ENCODE measurements at regions not wholly inside any gene's neighbourhood (a gene's known extent, or its start where the extent isn't known, plus 50 kb on each side); places are given as distances from the start of the nearest gene placed in this dataset.

DNA sequence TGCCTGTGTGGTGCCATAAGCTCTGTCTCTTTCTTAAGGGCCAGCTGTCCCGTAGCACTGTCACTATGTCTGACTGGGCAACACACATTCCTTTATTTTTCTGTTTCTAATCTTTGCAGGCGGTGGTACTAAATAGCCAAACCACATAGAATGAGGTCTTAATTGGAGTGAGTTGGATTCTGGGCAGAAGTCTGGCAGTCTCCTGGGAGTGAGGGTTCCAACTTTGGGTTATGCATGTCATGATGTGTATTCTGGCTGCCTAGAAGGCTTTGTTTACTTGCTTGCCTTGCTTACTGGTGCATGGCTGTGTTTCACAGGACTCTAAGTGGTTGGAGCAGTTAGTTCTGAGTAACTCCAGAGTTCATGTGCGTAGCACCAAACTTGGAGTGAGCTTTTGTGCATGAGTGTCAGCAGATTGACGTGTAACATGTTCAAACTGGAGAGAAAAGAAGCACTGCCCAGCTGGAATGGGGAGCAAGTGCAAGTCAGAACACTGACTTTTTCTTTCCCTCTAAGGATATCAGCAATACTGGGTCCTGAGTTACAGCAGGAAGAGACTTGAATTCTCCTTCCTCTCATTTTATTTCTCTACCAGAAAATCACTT is 185.8 kb downstream of the PCSK1 start:
- DNase-seq (no peak), ATAC-seq (ENCODE audit: low read depth) (no peak)
- Mint-ChIP-seq H3K4me1 (no peaks in the 10 kb centered on the region), H3K27ac (no peak overlapping the region), H3K27me3 (peaks cover 17% of the 10 kb centered on the region), H3K9me3 (peaks cover 2% of the 10 kb centered on the region), H3K4me3 (no peak overlapping the region), H3K36me3 (ENCODE audit: low read depth) (no peaks in the 10 kb centered on the region)
- ChIA-PET POLR2A (no interaction called here), CTCF (no interaction called here)
- TF ChIP-seq, protein P1, sequence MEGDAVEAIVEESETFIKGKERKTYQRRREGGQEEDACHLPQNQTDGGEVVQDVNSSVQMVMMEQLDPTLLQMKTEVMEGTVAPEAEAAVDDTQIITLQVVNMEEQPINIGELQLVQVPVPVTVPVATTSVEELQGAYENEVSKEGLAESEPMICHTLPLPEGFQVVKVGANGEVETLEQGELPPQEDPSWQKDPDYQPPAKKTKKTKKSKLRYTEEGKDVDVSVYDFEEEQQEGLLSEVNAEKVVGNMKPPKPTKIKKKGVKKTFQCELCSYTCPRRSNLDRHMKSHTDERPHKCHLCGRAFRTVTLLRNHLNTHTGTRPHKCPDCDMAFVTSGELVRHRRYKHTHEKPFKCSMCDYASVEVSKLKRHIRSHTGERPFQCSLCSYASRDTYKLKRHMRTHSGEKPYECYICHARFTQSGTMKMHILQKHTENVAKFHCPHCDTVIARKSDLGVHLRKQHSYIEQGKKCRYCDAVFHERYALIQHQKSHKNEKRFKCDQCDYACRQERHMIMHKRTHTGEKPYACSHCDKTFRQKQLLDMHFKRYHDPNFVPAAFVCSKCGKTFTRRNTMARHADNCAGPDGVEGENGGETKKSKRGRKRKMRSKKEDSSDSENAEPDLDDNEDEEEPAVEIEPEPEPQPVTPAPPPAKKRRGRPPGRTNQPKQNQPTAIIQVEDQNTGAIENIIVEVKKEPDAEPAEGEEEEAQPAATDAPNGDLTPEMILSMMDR (IDR thresholded peaks at IDR 0.05), result no peak
- intact Hi-C loops (cut with micrococcal nuclease), result no loop called here

DNA sequence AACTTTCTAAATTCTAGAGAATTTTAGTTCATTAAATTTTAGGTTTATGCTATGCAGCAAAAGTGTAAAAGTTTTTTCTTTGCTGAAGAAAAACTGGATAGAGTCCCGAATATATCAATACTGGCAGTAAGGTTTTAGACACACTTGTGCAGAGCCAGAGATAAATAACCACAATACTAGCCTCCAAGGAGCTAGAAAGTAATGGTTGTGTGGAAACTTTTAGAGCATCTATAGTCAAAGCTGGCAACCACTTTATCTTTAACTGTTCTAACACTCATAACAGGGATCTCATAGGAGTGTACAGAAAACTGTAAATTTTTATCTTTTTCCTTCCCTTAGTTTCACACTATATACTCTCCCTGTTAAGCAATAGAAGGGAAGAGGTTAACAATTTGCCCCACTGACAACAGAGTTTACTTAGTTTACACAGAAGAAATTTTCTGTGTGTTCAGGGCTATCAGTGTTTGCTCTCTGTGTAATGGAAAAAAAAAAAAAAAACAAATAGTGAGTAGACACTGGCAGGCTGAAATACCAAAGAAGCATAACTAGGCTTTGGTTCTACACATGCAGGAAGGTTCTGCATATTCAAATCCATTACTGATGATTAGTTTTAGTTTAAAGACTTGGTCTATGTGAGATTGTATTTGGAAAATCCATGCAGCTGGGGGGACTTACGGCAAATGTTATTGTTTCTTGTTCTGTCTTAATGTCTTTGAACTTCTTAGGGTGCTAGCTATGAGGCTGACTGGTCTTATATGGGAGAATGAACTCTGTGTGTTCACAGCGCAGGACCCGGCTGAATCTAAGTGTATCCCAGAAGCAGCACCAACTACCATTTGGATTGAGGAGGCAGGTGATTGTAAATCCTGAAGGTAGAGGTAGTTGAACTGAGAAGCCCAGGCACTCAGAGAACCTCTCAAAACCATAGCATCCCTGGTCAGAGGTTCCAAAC is 187.6 kb downstream of the PCSK1 start:
- Mint-ChIP-seq H3K4me3 (no peak overlapping the region), H3K9me3 (peaks cover 2% of the 10 kb centered on the region), H3K27ac (no peak overlapping the region), H3K36me3 (ENCODE audit: low read depth) (no peaks in the 10 kb centered on the region), H3K4me1 (no peaks in the 10 kb centered on the region), H3K27me3 (peaks cover 14% of the 10 kb centered on the region)
- DNase-seq (no peak), ATAC-seq (ENCODE audit: low read depth) (no peak)
- TF ChIP-seq, protein P1 (IDR thresholded peaks at IDR 0.05), result no peak
- CTCF ChIA-PET, result no interaction called here
- POLR2A ChIA-PET, result no interaction called here
- intact Hi-C loops (cut with micrococcal nuclease), result no loop called here

DNA sequence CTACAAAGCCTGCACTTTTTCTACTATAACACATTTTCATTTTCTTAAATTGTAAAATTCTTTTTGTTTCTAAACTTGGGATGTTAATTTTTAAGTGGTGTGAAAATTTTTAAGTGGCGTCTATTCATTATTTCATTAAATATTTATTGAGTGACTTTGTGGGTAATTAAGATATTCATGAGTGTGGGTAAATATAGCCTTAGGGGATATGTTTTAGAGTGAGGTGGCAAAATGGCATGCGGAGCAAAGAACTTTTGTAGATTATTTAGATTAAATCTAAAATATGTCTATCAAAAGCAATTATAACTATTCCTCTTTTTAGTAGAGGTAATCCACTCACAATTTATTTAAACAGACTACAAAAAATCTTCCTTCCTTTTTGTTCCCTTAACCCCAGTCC is 188.4 kb downstream of the PCSK1 start:
- peaks cover 14% of the 10 kb centered on the region for H3K27me3 Mint-ChIP-seq
- POLR2A ChIA-PET, result no interaction called here
- ATAC-seq (ENCODE audit: low read depth) (no peak), DNase-seq (no peak)
- no peak overlapping the region for H3K4me3 Mint-ChIP-seq
- TF ChIP-seq, protein P1 (IDR thresholded peaks at IDR 0.05), result no peak
- H3K36me3 Mint-ChIP-seq (ENCODE audit: low read depth), result no peaks in the 10 kb centered on the region
- H3K27ac Mint-ChIP-seq, result no peak overlapping the region
- CTCF ChIA-PET, result no interaction called here
- H3K4me1 Mint-ChIP-seq, result no peaks in the 10 kb centered on the region
- peaks cover 2% of the 10 kb centered on the region for H3K9me3 Mint-ChIP-seq
- intact Hi-C loops (cut with micrococcal nuclease), result no loop called here

DNA sequence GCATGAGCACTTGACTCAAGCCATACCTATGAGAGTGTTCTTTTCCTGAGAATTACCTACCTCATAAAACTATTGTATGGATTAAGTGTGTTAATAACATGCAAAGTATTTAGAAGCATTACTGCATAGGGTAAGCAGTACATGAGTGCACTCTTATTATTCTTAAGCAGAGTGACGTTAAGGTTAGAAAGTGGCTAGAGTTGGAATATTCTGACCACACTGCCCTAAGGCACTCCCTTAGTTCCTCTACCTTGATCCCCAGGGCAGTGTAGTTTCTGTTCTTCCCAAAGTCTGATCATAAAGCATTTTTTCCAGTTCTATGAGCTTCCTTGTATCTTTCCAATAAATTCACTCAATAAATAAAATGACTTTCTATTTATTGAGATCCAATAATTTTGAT is 189.2 kb downstream of the PCSK1 start:
- peaks cover 2% of the 10 kb centered on the region for H3K9me3 Mint-ChIP-seq
- TF ChIP-seq, protein P1 (IDR thresholded peaks at IDR 0.05), result no peak
- ChIA-PET CTCF (no interaction called here), POLR2A (no interaction called here)
- intact Hi-C loops (cut with micrococcal nuclease), result no loop called here
- no peak overlapping the region for H3K4me3 Mint-ChIP-seq
- no peaks in the 10 kb centered on the region for H3K36me3 Mint-ChIP-seq (ENCODE audit: low read depth)
- DNase-seq, result no peak
- H3K4me1 Mint-ChIP-seq, result no peaks in the 10 kb centered on the region
- no peak overlapping the region for H3K27ac Mint-ChIP-seq
- no peak for ATAC-seq (ENCODE audit: low read depth)
- peaks cover 14% of the 10 kb centered on the region for H3K27me3 Mint-ChIP-seq

DNA sequence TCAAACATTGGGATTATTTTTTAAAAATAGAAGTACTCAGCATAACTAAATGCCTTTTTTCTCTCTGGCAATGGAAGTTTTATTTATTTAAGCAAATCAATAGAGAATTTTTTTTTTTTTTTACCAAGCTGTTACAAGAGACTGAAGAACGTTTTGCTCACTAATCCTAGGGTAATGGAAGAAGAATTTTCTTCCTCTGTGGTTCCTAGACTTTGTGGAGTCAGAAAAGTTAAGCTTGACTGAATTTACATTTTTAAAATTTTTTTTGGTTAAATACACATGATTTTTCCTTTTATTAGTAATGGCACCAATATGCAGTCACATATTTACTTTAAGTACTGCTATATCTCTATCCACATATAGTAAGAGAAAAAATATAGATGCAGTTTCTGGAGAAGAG is 189.8 kb downstream of the PCSK1 start:
- intact Hi-C loops (cut with micrococcal nuclease), result no loop called here
- no peaks in the 10 kb centered on the region for H3K36me3 Mint-ChIP-seq (ENCODE audit: low read depth)
- DNase-seq (no peak), ATAC-seq (ENCODE audit: low read depth) (no peak)
- no peaks in the 10 kb centered on the region for H3K4me1 Mint-ChIP-seq
- H3K27ac Mint-ChIP-seq, result no peak overlapping the region
- H3K4me3 Mint-ChIP-seq, result no peak overlapping the region
- ChIA-PET CTCF (no interaction called here), POLR2A (no interaction called here)
- peaks cover 13% of the 10 kb centered on the region for H3K27me3 Mint-ChIP-seq
- TF ChIP-seq, protein P1 (IDR thresholded peaks at IDR 0.05), result no peak
- peaks cover 2% of the 10 kb centered on the region for H3K9me3 Mint-ChIP-seq
